Muscle of leg (tissue), 3 donors: ENCODE measurements at regions not wholly inside any gene's neighbourhood (a gene's known extent, or its start where the extent isn't known, plus 50 kb on each side); places are given as distances from the start of the nearest gene placed in this dataset.

Experiments
- DNase-seq: peaks from one replicate; pipeline ENCODE4 v3.0.0; 2013
- H3K27ac ChIP-seq: one replicate; pipeline ENCODE4 v1.5.1; 2013; ENCODE audit warnings: mild to moderate bottlenecking, low read length, control low read depth
- H3K27me3 ChIP-seq: one replicate; pipeline ENCODE4 v1.6.1; 2013; ENCODE audit warnings: low read length; ENCODE audit not compliant: control insufficient read depth, insufficient read depth
- H3K36me3 ChIP-seq: one replicate; pipeline ENCODE4 v1.6.1; 2013; ENCODE audit warnings: low read length; ENCODE audit not compliant: control insufficient read depth, insufficient read depth
- H3K4me1 ChIP-seq: one replicate; pipeline ENCODE4 v1.6.1; 2013; ENCODE audit warnings: low read length; ENCODE audit not compliant: control insufficient read depth, insufficient read depth
- H3K4me3 ChIP-seq: one replicate; pipeline ENCODE4 v1.5.1; 2013; ENCODE audit warnings: low read length, control low read depth
- H3K9me3 ChIP-seq: replicated peaks from 2 replicates; pipeline ENCODE4 v1.6.1; 2013; ENCODE audit warnings: low read depth, low read length; ENCODE audit not compliant: control insufficient read depth
- WGBS: methylation state at CpG from one replicate; pipeline ENCODE4 v1.1.5; 2013; ENCODE audit warnings: missing lambda C conversion rate; ENCODE audit not compliant: insufficient coverage; 5-methylcytosine and 5-hydroxymethylcytosine counted together

DNA sequence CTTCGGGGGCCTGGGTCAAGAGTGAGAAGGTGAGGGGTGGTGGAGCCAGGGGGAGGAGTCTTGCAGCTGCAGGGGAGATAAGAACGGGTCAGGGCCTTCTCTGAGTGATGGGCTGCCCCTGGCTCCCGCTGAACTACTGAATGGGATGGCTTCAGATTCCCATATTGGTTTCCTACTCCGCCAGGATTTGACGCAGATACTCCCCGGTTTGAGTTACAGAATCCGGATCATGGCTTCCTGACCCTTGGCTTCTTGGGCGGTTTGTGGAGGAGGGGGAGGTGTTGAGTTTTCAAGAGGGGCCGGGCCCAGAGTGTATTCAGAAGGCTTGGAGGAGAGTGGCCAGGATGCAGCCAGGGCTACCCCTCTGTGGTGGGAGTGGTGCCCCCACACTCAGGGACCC, 119.9 kb upstream of the ATP2B2 start:
- Histone ChIP-seq H3K27ac (no peak overlapping the region), H3K4me1 (no peaks in the 10 kb centered on the region), H3K27me3 (peaks cover 8% of the 10 kb centered on the region), H3K36me3 (no peaks in the 10 kb centered on the region), H3K9me3 (no peaks in the 10 kb centered on the region), H3K4me3 (no peak overlapping the region)
- 20% methylated on average over 7 of the region's 9 CpGs for WGBS
- DNase-seq = no peak

DNA sequence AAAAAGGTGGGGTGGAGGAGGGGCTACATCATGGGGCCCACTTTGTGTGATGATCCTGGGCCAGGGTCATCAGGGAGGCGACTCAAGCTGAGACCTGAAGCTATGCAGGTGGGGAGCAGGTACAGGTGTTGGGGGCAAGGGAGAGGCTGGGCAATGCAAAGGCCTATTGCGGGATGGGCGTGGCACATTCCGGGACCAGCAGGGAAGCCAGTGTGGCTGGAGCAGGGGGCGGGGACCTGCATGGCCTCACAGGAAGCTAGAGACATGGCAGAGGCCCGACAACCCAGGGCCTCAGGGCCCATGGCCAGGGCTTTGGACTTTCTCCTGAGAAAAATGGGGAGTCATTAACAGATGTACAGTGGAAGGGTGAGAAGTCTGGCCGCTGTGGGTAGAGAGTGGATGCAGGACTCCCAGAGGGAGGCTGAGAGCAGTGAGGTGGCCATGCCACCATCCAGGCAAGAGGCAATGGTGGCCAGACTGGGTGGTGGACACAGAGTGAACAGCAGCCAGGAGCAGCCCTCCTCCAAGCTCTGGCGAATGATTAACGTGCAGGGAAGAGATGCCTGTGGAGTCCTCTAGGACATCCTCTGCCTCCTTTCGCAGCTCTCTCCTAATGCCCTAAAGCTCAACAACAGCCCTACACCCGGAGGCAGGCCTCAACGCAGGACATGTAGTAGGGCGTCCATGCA, 122.6 kb upstream of the ATP2B2 start:
- Histone ChIP-seq H3K27me3 (peaks cover 2% of the 10 kb centered on the region), H3K27ac (no peak overlapping the region), H3K4me3 (no peak overlapping the region), H3K36me3 (no peaks in the 10 kb centered on the region), H3K4me1 (no peaks in the 10 kb centered on the region), H3K9me3 (no peaks in the 10 kb centered on the region)
- DNase-seq = no peak
- WGBS = 58% methylated on average over 13 of the region's 13 CpGs

DNA sequence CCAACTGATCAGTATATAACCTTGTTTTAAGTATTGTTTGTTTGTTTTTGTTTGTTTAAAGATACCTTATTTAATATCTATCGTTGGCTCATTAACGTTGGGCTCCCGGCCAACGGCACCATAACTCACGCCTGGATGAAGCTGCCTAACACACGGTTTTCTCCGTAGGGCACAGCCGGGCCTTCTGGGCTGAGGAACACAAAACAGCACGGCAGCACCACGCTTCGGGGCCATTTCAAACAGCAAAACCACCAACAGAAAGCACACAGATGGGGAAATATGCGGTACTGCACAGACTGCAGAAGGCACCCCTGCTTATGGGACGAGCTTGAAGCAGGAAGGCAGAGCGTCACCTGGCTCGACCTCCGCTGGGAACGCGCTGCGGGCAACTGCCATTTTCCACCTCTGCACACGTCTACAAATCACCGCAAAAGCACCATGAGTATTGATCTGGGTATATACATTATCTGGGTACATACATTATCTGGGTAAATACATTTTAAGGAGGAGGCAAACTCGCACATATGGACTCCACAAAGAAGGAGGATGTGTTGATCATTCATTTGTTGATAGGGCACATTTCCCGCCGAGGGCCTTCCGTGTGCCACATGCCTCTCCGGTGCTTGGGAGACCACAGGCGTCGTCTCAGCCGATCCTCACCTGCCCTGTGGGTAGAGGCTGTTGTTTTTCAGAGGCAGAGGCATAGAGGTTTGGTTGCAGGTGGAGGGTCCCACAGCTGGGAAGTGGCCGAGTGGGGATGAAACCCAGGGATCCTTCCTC, 123.7 kb upstream of the ATP2B2 start:
- no peaks in the 10 kb centered on the region for H3K27me3 ChIP-seq
- 93% methylated on average over 5 of the region's 30 CpGs for WGBS
- H3K27ac ChIP-seq = no peak overlapping the region
- no peaks in the 10 kb centered on the region for H3K36me3 ChIP-seq
- no peak overlapping the region for H3K4me3 ChIP-seq
- H3K4me1 ChIP-seq = no peaks in the 10 kb centered on the region
- no peak for DNase-seq
- H3K9me3 ChIP-seq = no peaks in the 10 kb centered on the region

DNA sequence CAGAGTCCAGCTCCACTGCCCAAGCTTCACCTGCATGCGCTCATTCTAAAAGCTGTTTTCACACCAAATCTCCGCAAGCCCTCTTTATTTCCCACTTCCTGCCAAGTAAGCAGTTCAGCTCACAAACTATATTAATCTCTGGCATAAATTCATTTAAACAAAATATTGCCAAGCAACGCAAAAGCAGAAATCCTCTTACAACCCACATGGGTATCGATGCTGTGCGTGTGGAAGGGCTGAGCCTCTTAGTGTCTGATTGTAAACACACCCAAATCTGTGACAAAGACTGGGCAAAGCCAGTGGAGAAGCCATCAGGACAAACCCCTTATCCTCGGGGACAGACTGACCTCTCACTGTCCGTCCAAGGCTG, 124.3 kb upstream of the ATP2B2 start:
- Histone ChIP-seq H3K36me3 (no peaks in the 10 kb centered on the region), H3K4me3 (no peak overlapping the region), H3K4me1 (no peaks in the 10 kb centered on the region), H3K27me3 (no peaks in the 10 kb centered on the region), H3K27ac (no peak overlapping the region), H3K9me3 (no peaks in the 10 kb centered on the region)
- DNase-seq = peak; percentile 47
- WGBS = 55% methylated on average over 5 of the region's 7 CpGs

DNA sequence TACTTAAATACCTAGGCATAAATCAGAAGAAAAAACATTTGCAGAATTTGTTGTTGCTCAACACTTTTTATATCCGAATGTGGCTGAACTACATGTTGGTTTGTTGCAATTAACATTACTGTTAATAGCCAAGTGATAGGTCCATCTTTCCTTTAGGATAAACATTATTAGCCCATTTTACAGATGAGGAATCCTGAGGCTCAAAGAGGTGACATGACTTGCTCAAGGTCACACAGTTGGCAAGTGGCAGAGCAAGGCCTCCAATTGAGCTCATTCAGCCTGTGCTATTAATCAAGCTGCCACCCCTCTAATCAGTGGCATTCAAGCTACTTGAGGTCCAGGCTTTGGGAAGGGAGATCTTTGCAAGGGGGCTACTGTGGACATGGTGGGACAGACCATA, 125.8 kb upstream of the ATP2B2 start:
- Histone ChIP-seq H3K27me3 (no peaks in the 10 kb centered on the region), H3K36me3 (no peaks in the 10 kb centered on the region), H3K4me3 (no peak overlapping the region), H3K9me3 (no peaks in the 10 kb centered on the region), H3K4me1 (no peaks in the 10 kb centered on the region), H3K27ac (no peak overlapping the region)
- no CpG with 5 or more reads among the region's 1 CpG for WGBS
- DNase-seq = no peak

DNA sequence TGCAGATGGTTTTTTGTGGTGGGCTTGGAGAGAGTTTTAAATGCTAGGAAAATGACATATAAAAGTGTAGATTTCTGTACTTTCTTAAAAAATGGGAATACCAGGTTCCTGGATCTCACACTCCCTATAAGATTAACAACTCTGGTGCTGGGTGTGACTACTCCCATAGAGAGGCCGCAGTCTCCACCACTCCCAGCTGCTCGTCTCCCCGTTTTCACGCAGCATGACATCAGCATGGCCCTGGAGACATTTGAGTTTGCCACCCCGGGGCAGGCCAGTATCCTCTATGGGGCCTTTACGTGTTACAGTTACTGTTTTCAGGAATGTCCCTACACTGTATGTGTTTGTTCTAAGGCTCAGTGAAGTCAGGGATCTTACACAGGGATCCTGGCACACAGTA, 126.7 kb upstream of the ATP2B2 start:
- Histone ChIP-seq H3K4me1 (no peaks in the 10 kb centered on the region), H3K27me3 (no peaks in the 10 kb centered on the region), H3K9me3 (no peaks in the 10 kb centered on the region), H3K27ac (no peak overlapping the region), H3K4me3 (no peak overlapping the region), H3K36me3 (no peaks in the 10 kb centered on the region)
- DNase-seq = no peak
- WGBS = 79% methylated on average over 6 of the region's 6 CpGs

DNA sequence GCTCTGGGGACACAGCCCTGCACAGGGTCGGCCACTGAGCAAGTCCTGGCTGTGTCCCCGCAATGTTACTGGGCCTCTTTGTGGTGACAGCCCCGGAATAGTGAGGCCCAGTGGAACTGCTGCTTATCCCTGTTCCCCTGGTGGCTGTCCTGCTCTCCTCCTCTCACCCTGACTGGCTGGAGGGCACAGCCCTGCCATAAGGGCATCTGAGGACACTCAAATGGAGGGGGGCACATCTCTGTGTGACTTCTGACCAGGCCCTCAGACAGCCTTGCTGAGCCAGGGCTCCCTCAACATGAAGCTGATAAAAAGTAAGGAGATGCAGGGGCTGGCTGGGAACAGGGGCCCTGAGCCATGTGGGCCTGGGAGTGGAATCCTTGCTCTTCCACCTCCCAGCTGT, 127.4 kb upstream of the ATP2B2 start:
- no peaks in the 10 kb centered on the region for H3K4me1 ChIP-seq
- no peak overlapping the region for H3K4me3 ChIP-seq
- no peaks in the 10 kb centered on the region for H3K36me3 ChIP-seq
- H3K9me3 ChIP-seq = no peaks in the 10 kb centered on the region
- H3K27ac ChIP-seq = no peak overlapping the region
- WGBS = 94% methylated on average over 3 of the region's 3 CpGs
- no peaks in the 10 kb centered on the region for H3K27me3 ChIP-seq
- DNase-seq = no peak

DNA sequence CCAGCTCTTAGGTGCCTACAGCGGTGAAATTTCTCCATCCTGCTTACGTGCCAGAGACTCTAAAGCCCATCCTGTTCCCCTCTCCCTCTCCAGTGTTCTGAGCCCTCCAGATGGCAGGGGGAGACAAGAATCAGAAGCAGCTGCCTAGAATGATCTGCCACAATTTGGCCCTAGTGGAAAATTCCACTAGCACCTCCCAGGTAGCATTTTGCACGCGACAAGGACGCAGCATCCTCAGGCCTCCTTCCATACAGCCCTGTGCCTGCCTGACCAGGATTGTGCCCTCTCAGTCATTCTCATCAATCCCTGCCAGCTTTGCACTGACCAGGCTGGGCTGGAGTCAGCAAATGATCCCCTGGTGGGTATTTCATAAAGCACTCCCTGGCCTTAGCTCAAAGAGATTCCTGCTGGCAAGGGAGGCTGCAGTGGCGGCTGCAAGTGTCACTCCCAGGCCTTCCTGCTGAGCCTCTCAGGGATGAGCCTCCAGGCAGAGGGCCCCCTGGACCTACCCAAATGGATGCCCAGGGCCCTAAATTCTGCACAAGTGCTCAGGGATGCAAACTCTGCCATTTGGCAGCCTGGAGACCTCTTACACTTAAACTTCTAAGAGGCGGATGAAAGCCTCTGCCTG, 130.2 kb upstream of the ATP2B2 start:
- H3K4me1 ChIP-seq = no peaks in the 10 kb centered on the region
- peaks cover 3% of the 10 kb centered on the region for H3K9me3 ChIP-seq
- H3K36me3 ChIP-seq = no peaks in the 10 kb centered on the region
- H3K27me3 ChIP-seq = no peaks in the 10 kb centered on the region
- WGBS = 78% methylated on average over 4 of the region's 7 CpGs
- H3K4me3 ChIP-seq = no peak overlapping the region
- H3K27ac ChIP-seq = no peak overlapping the region
- DNase-seq = no peak

DNA sequence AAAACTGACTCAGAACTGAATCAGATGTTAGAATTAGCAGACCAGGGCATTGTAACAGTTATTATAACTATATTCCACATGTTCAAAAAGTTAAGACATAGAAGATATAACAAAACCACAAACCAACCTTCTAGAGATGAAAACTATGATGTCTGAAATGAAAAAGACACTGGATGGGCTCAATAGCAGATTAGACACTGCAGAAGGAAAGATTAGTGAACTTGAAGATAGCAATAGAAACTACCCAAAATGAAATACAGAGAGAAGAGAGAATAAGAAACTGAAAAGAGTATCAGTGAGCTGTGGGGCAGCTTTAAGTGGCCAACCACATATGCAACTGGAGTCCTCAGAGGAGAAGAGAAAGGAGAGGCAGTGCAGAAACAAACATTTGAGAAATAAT, 132.0 kb upstream of the ATP2B2 start:
- no peak overlapping the region for H3K4me3 ChIP-seq
- no peaks in the 10 kb centered on the region for H3K4me1 ChIP-seq
- no peaks in the 10 kb centered on the region for H3K27me3 ChIP-seq
- H3K27ac ChIP-seq = no peak overlapping the region
- peaks cover 3% of the 10 kb centered on the region for H3K9me3 ChIP-seq
- no peak for DNase-seq
- H3K36me3 ChIP-seq = no peaks in the 10 kb centered on the region

DNA sequence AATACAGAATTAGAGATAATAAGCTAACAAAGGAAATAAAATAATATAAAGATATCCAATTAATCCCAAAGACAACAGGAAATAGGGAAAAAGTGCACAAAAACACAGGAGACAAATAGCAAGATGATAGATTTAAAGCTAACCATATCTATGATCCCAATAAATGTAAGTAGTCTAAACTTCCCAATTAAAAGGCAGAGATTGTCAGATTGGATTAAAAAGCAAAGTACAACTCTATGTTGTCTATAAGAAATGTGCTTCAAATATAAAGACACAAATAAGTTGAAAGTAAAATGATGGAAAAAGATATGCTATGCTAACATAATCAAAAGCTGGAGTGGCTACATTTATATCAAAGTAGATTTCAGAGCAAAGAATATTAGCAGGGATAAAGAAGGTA, 133.1 kb upstream of the ATP2B2 start:
- no peaks in the 10 kb centered on the region for H3K4me1 ChIP-seq
- H3K4me3 ChIP-seq = no peak overlapping the region
- no peaks in the 10 kb centered on the region for H3K27me3 ChIP-seq
- no peak overlapping the region for H3K27ac ChIP-seq
- peaks cover 3% of the 10 kb centered on the region for H3K9me3 ChIP-seq
- no peaks in the 10 kb centered on the region for H3K36me3 ChIP-seq
- DNase-seq = no peak
